Stimulated activated naive B cell treated with anti-CD40 and anti-IgM and Interleukin-4, amounts not matched to agents 10 μg/mL and 1 μg/mL and 100 μg/mL, for 72 hours (primary cell): ENCODE measurements at regions not wholly inside any gene's neighbourhood (a gene's known extent, or its start where the extent isn't known, plus 50 kb on each side); places are given as distances from the start of the nearest gene placed in this dataset.
A peak's percentile ranks its signal among the peaks of the same experiment; 100 is the strongest.

Experiments used
- ATAC-seq, 2 donors: fragments of 150-1000 bp; cut with Tn5 transposase; replicated peaks; 2 replicates each; pipeline ENCODE4 v1.10.0; 2021; ENCODE audit warnings: moderate library complexity in 1 of 2
- DNase-seq: peaks from one replicate; pipeline ENCODE4 v3.0.0; 2021
- H3K27ac Mint-ChIP-seq: one replicate; pipeline ENCODE4 v1.8.0; 2022; ENCODE audit warnings: mild to moderate bottlenecking, mixed read lengths
- H3K27me3 Mint-ChIP-seq, 2 donors: one replicate each; pipeline ENCODE4 v1.8.0; 2022; ENCODE audit warnings: mixed read lengths in 2 of 2
- H3K36me3 Mint-ChIP-seq, 2 donors: one replicate each; pipeline ENCODE4 v1.8.0; 2022; ENCODE audit warnings: mixed read lengths in 2 of 2, mild to moderate bottlenecking in 1 of 2
- H3K4me1 Mint-ChIP-seq, 2 donors: one replicate each; pipeline ENCODE4 v1.8.0; 2022; ENCODE audit warnings: mixed read lengths in 2 of 2, mild to moderate bottlenecking in 1 of 2
- H3K4me3 Mint-ChIP-seq, 2 donors: one replicate each; pipeline ENCODE4 v1.8.0; 2022; ENCODE audit warnings: mild to moderate bottlenecking in 2 of 2, mixed read lengths in 2 of 2, moderate library complexity in 1 of 2
- H3K9me3 Mint-ChIP-seq, 2 donors: one replicate each; pipeline ENCODE4 v1.8.0; 2022; ENCODE audit warnings: mixed read lengths in 2 of 2, mild to moderate bottlenecking in 1 of 2

GRCh38 chr21:32907521-32907920 lies 118.2 kb upstream of the OLIG2 start:
- DNase-seq (no peak), ATAC-seq (no peak)
- Mint-ChIP-seq H3K27me3 (peaks cover 31 to 50% of the 10 kb centered on the region in 2 donors), H3K9me3 (no peaks in the 10 kb centered on the region), H3K4me3 (no peak overlapping the region), H3K4me1 (no peaks in the 10 kb centered on the region), H3K36me3 (no peaks in the 10 kb centered on the region), H3K27ac (no peak overlapping the region)

GRCh38 chr21:32908534-32908933 lies 117.2 kb upstream of the OLIG2 start:
- H3K4me3 Mint-ChIP-seq, result no peak overlapping the region
- no peaks in the 10 kb centered on the region for H3K4me1 Mint-ChIP-seq
- no peak for ATAC-seq
- DNase-seq, result no peak
- no peaks in the 10 kb centered on the region for H3K9me3 Mint-ChIP-seq
- no peak overlapping the region for H3K27ac Mint-ChIP-seq
- peaks cover 30 to 40% of the 10 kb centered on the region in 2 donors for H3K27me3 Mint-ChIP-seq
- no peaks in the 10 kb centered on the region for H3K36me3 Mint-ChIP-seq

- DNase-seq (no peak), ATAC-seq (no peak)
- no peaks in the 10 kb centered on the region for H3K36me3 Mint-ChIP-seq
- no peaks in the 10 kb centered on the region for H3K9me3 Mint-ChIP-seq
- peaks cover 33 to 36% of the 10 kb centered on the region in 2 donors for H3K27me3 Mint-ChIP-seq
- no peak overlapping the region for H3K4me3 Mint-ChIP-seq
- no peak overlapping the region for H3K27ac Mint-ChIP-seq
- H3K4me1 Mint-ChIP-seq, result no peaks in the 10 kb centered on the region
Observed at GRCh38 chr21:32909393-32909792, 116.3 kb upstream of the OLIG2 start.

GRCh38 chr21:32914424-32915039 lies 111.2 kb upstream of the OLIG2 start:
- Mint-ChIP-seq H3K27me3 (peaks cover 45 to 51% of the 10 kb centered on the region in 2 donors), H3K27ac (no peak overlapping the region), H3K4me1 (no peaks in the 10 kb centered on the region), H3K36me3 (no peaks in the 10 kb centered on the region), H3K4me3 (no peak overlapping the region), H3K9me3 (no peaks in the 10 kb centered on the region)
- DNase-seq, result no peak
- ATAC-seq, result no peak

GRCh38 chr21:32915099-32915498 lies 110.6 kb upstream of the OLIG2 start:
- H3K27ac Mint-ChIP-seq, result no peak overlapping the region
- no peaks in the 10 kb centered on the region for H3K4me1 Mint-ChIP-seq
- no peaks in the 10 kb centered on the region for H3K36me3 Mint-ChIP-seq
- no peaks in the 10 kb centered on the region for H3K9me3 Mint-ChIP-seq
- no peak overlapping the region for H3K4me3 Mint-ChIP-seq
- peaks cover 40 to 46% of the 10 kb centered on the region in 2 donors for H3K27me3 Mint-ChIP-seq
- ATAC-seq (no peak), DNase-seq (no peak)

GRCh38 chr21:32916088-32916487 lies 109.6 kb upstream of the OLIG2 start:
- no peak overlapping the region for H3K4me3 Mint-ChIP-seq
- DNase-seq (no peak), ATAC-seq (no peak)
- no peak overlapping the region for H3K27ac Mint-ChIP-seq
- H3K9me3 Mint-ChIP-seq, result no peaks in the 10 kb centered on the region
- no peaks in the 10 kb centered on the region for H3K4me1 Mint-ChIP-seq
- H3K27me3 Mint-ChIP-seq, result peaks cover 34 to 37% of the 10 kb centered on the region in 2 donors
- no peaks in the 10 kb centered on the region for H3K36me3 Mint-ChIP-seq

- Mint-ChIP-seq H3K36me3 (no peaks in the 10 kb centered on the region), H3K4me3 (no peak overlapping the region), H3K4me1 (no peaks in the 10 kb centered on the region), H3K27me3 (peaks cover 34 to 42% of the 10 kb centered on the region in 2 donors), H3K27ac (no peak overlapping the region), H3K9me3 (no peaks in the 10 kb centered on the region)
- no peak for ATAC-seq
- no peak for DNase-seq
Observed at GRCh38 chr21:32916522-32917099, 109.1 kb upstream of the OLIG2 start.

GRCh38 chr21:32917362-32918135 lies 108.2 kb upstream of the OLIG2 start:
- no peak overlapping the region for H3K4me3 Mint-ChIP-seq
- DNase-seq (no peak), ATAC-seq (no peak)
- peaks cover 0 to 2% of the 10 kb centered on the region in 2 donors for H3K4me1 Mint-ChIP-seq
- no peaks in the 10 kb centered on the region for H3K9me3 Mint-ChIP-seq
- H3K36me3 Mint-ChIP-seq, result no peaks in the 10 kb centered on the region
- no peak overlapping the region for H3K27ac Mint-ChIP-seq
- peaks cover 42 to 47% of the 10 kb centered on the region in 2 donors for H3K27me3 Mint-ChIP-seq

- Mint-ChIP-seq H3K36me3 (no peaks in the 10 kb centered on the region), H3K4me1 (peaks cover 0 to 2% of the 10 kb centered on the region in 2 donors), H3K27me3 (peaks cover 37 to 50% of the 10 kb centered on the region in 2 donors), H3K9me3 (no peaks in the 10 kb centered on the region), H3K4me3 (no peak overlapping the region), H3K27ac (no peak overlapping the region)
- no peak for ATAC-seq
- DNase-seq, result no peak
Observed at GRCh38 chr21:32918478-32919120, 107.1 kb upstream of the OLIG2 start.

- peaks cover 0 to 2% of the 10 kb centered on the region in 2 donors for H3K4me1 Mint-ChIP-seq
- H3K4me3 Mint-ChIP-seq, result no peak overlapping the region
- no peak overlapping the region for H3K27ac Mint-ChIP-seq
- H3K9me3 Mint-ChIP-seq, result peaks cover 8 to 12% of the 10 kb centered on the region in 2 donors
- no peak for DNase-seq
- peaks cover 0 to 4% of the 10 kb centered on the region in 2 donors for H3K36me3 Mint-ChIP-seq
- peaks cover 39 to 54% of the 10 kb centered on the region in 2 donors for H3K27me3 Mint-ChIP-seq
- ATAC-seq, result no peak
Observed at GRCh38 chr21:32920474-32920873, 105.3 kb upstream of the OLIG2 start.

GRCh38 chr21:32921632-32922230 lies 104.0 kb upstream of the OLIG2 start:
- Mint-ChIP-seq H3K4me3 (no peak overlapping the region), H3K27me3 (peaks cover 30 to 45% of the 10 kb centered on the region in 2 donors), H3K9me3 (peaks cover 11 to 12% of the 10 kb centered on the region in 2 donors), H3K4me1 (peaks cover 0 to 2% of the 10 kb centered on the region in 2 donors), H3K27ac (no peak overlapping the region), H3K36me3 (peaks cover 0 to 4% of the 10 kb centered on the region in 2 donors)
- DNase-seq (no peak), ATAC-seq (peak; percentile 36 to 55)

GRCh38 chr21:32925098-32925497 lies 100.6 kb upstream of the OLIG2 start:
- no peak overlapping the region for H3K4me3 Mint-ChIP-seq
- H3K27ac Mint-ChIP-seq, result no peak overlapping the region
- H3K27me3 Mint-ChIP-seq, result peaks cover 19 to 25% of the 10 kb centered on the region in 2 donors
- peaks cover 0 to 4% of the 10 kb centered on the region in 2 donors for H3K36me3 Mint-ChIP-seq
- DNase-seq (no peak), ATAC-seq (no peak)
- H3K4me1 Mint-ChIP-seq, result peaks cover 0 to 6% of the 10 kb centered on the region in 2 donors
- peaks cover 11 to 12% of the 10 kb centered on the region in 2 donors for H3K9me3 Mint-ChIP-seq

- DNase-seq, result no peak
- Mint-ChIP-seq H3K27me3 (peaks cover 5 to 11% of the 10 kb centered on the region in 2 donors), H3K4me1 (peaks cover 9 to 10% of the 10 kb centered on the region in 2 donors), H3K27ac (no peak overlapping the region), H3K9me3 (peaks cover 7 to 8% of the 10 kb centered on the region in 2 donors), H3K36me3 (peaks cover 0 to 5% of the 10 kb centered on the region in 2 donors), H3K4me3 (no peak overlapping the region)
- peak; percentile 12 to 41 for ATAC-seq
Observed at GRCh38 chr21:32929633-32930038, 96.1 kb upstream of the OLIG2 start.

GRCh38 chr21:32930673-32931072 lies 95.1 kb upstream of the OLIG2 start:
- no peak overlapping the region for H3K27ac Mint-ChIP-seq
- ATAC-seq, result no peak
- no peak for DNase-seq
- H3K36me3 Mint-ChIP-seq, result peaks cover 0 to 4% of the 10 kb centered on the region in 2 donors
- H3K27me3 Mint-ChIP-seq, result peaks cover 0 to 10% of the 10 kb centered on the region in 2 donors
- peaks cover 9 to 10% of the 10 kb centered on the region in 2 donors for H3K4me1 Mint-ChIP-seq
- H3K4me3 Mint-ChIP-seq, result no peak overlapping the region
- peaks cover 0 to 3% of the 10 kb centered on the region in 2 donors for H3K9me3 Mint-ChIP-seq
